ENCODE measurements at regions not wholly inside any gene's neighbourhood (a gene's known extent, or its start where the extent isn't known, plus 50 kb on each side); places are given as distances from the start of the nearest gene placed in this dataset.

- POLR2A ChIA-PET, result no interaction called here
- CTCF ChIA-PET, result no interaction called here
- TF ChIP-seq, protein P1, sequence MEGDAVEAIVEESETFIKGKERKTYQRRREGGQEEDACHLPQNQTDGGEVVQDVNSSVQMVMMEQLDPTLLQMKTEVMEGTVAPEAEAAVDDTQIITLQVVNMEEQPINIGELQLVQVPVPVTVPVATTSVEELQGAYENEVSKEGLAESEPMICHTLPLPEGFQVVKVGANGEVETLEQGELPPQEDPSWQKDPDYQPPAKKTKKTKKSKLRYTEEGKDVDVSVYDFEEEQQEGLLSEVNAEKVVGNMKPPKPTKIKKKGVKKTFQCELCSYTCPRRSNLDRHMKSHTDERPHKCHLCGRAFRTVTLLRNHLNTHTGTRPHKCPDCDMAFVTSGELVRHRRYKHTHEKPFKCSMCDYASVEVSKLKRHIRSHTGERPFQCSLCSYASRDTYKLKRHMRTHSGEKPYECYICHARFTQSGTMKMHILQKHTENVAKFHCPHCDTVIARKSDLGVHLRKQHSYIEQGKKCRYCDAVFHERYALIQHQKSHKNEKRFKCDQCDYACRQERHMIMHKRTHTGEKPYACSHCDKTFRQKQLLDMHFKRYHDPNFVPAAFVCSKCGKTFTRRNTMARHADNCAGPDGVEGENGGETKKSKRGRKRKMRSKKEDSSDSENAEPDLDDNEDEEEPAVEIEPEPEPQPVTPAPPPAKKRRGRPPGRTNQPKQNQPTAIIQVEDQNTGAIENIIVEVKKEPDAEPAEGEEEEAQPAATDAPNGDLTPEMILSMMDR (IDR thresholded peaks at IDR 0.05; ENCODE audit: control extremely low read depth, extremely low read depth, low read depth, missing control alignments), result no peak
- no peak for DNase-seq (ENCODE audit: extremely low spot score)
Observed at GRCh38 chr19:28929006-28929405, 283.9 kb downstream of the UQCRFS1 start.

- TF ChIP-seq, protein P1 (IDR thresholded peaks at IDR 0.05; ENCODE audit: control extremely low read depth, extremely low read depth, low read depth, missing control alignments), result no peak
- no peak for DNase-seq (ENCODE audit: extremely low spot score)
- ChIA-PET CTCF (interaction anchor here (1.2 kb wide), 1 partner anchor 337 kb away, joined by 3 read pairs; no protein-coding TSS in a partner anchor), POLR2A (no interaction called here)
Observed at GRCh38 chr19:28927456-28927855, 285.5 kb downstream of the UQCRFS1 start.

DNA sequence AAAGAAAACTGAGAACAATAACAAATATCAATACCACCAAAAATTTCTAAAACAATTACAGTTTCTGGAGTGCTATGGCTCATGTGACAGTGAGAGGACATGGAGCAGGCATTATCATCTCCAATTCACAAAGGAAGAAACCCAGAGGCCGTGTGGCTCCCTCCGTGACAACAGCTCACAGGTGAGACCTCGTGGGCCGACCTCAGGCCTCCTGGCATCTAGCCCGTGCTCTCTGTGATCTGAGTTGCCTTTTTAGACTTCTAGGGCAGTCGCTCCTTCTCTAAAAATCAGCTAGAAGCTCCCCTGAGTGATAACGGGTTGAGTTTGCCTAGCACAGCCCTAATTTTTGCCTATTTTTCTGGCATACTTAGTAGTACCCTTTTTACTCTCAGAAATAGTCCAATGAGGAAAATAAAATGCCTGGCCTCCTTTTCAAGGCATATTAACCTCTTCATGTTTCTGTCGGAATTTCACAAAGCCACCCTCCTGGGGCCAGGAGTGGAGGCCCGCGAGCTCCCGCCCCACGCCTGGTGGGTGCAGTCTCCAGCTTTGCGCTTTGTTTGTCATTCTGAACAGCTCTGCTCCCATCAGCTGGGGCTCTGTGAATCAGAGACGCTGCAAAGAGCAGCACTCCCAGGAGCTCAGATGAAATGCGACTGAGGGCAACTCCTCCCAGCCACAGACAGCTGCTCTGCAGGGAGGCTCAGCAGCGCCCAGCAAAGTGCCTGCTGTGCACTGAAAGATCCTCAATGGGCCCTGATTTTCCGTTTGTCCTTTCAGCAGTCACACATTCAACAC is 292.5 kb downstream of the UQCRFS1 start:
- POLR2A ChIA-PET, result no interaction called here
- TF ChIP-seq, protein P1 (IDR thresholded peaks at IDR 0.05; ENCODE audit: control extremely low read depth, extremely low read depth, low read depth, missing control alignments), result no peak
- CTCF ChIA-PET, result no interaction called here
- no peak for DNase-seq (ENCODE audit: extremely low spot score)

DNA sequence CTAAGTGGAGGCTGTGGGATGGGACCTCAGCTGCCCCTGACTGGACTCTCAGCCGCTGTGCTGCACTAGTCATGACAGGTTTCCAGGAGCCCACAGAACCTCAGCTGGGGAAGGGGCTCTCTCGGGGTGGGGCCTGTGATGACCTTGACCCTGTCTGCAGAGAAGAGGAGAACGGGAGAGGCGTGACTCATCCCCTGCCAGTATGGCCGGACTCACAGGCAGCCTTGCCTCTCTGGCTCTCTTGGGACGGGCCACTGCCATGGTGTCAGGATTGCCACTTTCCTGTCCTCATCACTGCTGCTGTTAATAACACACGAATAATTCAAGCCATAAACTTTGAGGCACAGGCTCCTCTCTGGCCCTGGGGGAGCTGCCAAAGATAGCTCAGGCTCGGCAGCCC is 295.3 kb downstream of the UQCRFS1 start:
- POLR2A ChIA-PET, result no interaction called here
- TF ChIP-seq, protein P1 (IDR thresholded peaks at IDR 0.05; ENCODE audit: control extremely low read depth, extremely low read depth, low read depth, missing control alignments), result no peak
- DNase-seq (ENCODE audit: extremely low spot score), result no peak
- CTCF ChIA-PET, result no interaction called here

DNA sequence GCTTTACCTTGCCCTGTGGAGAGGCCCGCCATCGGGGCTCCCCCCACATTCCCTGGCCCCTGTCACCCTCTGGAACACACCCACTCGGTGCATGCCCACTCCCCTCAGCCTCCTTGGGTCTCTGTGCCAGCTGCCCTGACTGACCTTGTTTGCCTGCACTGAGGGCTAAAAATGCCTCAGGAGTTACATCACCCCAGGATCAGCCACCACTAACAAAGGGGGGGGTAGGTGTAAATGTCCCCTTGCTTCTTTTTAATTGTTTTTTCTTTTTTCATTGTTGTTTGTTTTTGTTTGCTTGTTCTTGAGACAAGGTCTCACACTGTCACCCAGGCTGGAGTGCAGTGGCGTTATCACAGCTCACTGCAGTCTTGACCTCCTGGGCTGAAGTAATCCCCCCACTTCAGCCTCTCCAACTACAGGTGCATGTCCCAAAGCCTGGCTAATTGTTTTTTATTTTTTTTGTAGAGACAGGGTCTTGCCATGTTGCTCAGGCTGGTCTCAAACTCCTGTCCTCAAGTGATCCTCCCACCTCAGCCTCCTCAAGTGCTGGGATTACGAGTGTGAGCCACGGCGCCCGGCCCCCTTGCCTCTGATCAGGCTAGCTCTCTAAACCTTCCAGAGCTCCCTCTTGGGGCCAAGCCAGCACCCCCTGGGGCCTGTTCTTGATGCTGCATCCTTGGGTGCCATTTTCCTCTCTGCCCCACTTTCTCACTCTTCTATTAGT is 297.1 kb downstream of the UQCRFS1 start:
- CTCF ChIA-PET, result no interaction called here
- POLR2A ChIA-PET, result no interaction called here
- TF ChIP-seq, protein P1 (IDR thresholded peaks at IDR 0.05; ENCODE audit: control extremely low read depth, extremely low read depth, low read depth, missing control alignments), result no peak
- DNase-seq (ENCODE audit: extremely low spot score), result no peak

DNA sequence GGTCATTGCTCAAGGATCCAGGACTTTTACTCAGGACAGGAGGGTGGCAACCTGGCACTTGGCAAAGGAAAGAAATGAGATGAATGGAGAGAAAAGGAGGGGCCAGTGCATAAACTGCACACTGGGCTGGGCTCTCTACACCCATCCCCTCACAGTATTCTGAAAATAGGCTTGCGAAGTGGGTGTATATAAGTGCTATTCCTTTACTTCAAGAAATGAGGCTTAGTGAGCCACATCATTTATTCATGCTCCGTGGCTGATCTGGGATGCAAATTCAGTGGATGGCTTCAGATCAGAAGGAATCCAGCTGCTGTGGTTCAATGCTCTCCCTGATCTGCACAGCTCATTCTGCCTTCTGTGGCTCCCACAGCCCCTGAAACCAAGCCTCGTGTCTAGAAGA is 297.7 kb downstream of the UQCRFS1 start:
- CTCF ChIA-PET, result no interaction called here
- POLR2A ChIA-PET, result no interaction called here
- no peak for DNase-seq (ENCODE audit: extremely low spot score)
- TF ChIP-seq, protein P1 (IDR thresholded peaks at IDR 0.05; ENCODE audit: control extremely low read depth, extremely low read depth, low read depth, missing control alignments), result no peak
